PC-9 (cell line): ENCODE measurements at regions not wholly inside any gene's neighbourhood (a gene's known extent, or its start where the extent isn't known, plus 50 kb on each side); places are given as distances from the start of the nearest gene placed in this dataset.

Source experiments
- BruUV-seq: library from RNA; stranded (reverse); fragments of 400-500 nt; replicated peaks from 2 replicates; lab custom pipeline; 2021; lab: Mats Ljungman, UMichigan
- CTCF ChIA-PET: fragments of 300-600 bp; sonication (Branson Sonifier 250); formaldehyde crosslinking; loops from one replicate; lab custom pipeline; 2022; ENCODE audit warnings: antibody characterized with exemption; lab: Charles Lee
- POLR2A ChIA-PET: fragments of 300-600 bp; sonication (Branson Sonifier 250); formaldehyde crosslinking; loops from one replicate; lab custom pipeline; 2022; ENCODE audit warnings: antibody characterized with exemption; ENCODE audit not compliant: unreplicated experiment; lab: Charles Lee
- DNase-seq, 2 experiments: peaks; one replicate each; pipeline versions ENCODE4 v3.0.0 to v3.0.0-alpha.2; 2015 to 2022; ENCODE audit warnings: mixed read lengths in 1 of 2
- H2AFZ ChIP-seq: fragments of 200-600 bp; sonication (generic); 2 replicates; pipeline ENCODE4 v1.8.1; 2017; ENCODE audit warnings: antibody characterized with exemption
- H3F3A ChIP-seq: fragments of 200-600 bp; sonication (generic); 2 replicates; pipeline ENCODE4 v1.8.1; 2017; ENCODE audit warnings: antibody characterized with exemption, mild to moderate bottlenecking, low read depth; ENCODE audit not compliant: insufficient read depth
- H3K27ac ChIP-seq: fragments of 200-600 bp; sonication (generic); 2 replicates; pipeline ENCODE4 v1.6.1; 2016; ENCODE audit warnings: mixed run types
- H3K27me3 ChIP-seq: fragments of 200-600 bp; sonication (generic); 2 replicates; pipeline ENCODE4 v1.6.1; 2016; ENCODE audit warnings: low read depth, mixed run types; ENCODE audit not compliant: insufficient read depth
- H3K36me3 ChIP-seq: fragments of 200-600 bp; sonication (generic); 2 replicates; pipeline ENCODE4 v1.6.1; 2016; ENCODE audit warnings: low read depth, mixed run types
- H3K4me1 ChIP-seq: fragments of 200-600 bp; sonication (generic); replicated peaks from 2 replicates; pipeline ENCODE4 v1.6.1; 2016; ENCODE audit warnings: mixed run types; ENCODE audit not compliant: insufficient read depth
- H3K4me2 ChIP-seq: fragments of 200-600 bp; sonication (generic); 2 replicates; pipeline ENCODE4 v1.6.1; 2017; ENCODE audit warnings: mixed run types
- H3K4me3 ChIP-seq: fragments of 200-600 bp; sonication (generic); 2 replicates; pipeline ENCODE4 v1.6.1; 2016; ENCODE audit warnings: mixed run types
- H3K79me2 ChIP-seq: fragments of 200-600 bp; sonication (generic); 2 replicates; pipeline ENCODE4 v1.6.1; 2017; ENCODE audit warnings: low read depth, mixed run types
- H3K9me2 ChIP-seq: fragments of 200-600 bp; sonication (generic); 2 replicates; pipeline ENCODE4 v1.8.1; 2017; ENCODE audit warnings: mild to moderate bottlenecking; ENCODE audit not compliant: insufficient read depth
- H3K9me3 ChIP-seq: fragments of 200-600 bp; sonication (generic); 2 replicates; pipeline ENCODE4 v1.8.1; 2016; ENCODE audit warnings: low read depth; ENCODE audit not compliant: insufficient read depth
- H4K20me1 ChIP-seq: fragments of 200-600 bp; sonication (generic); 2 replicates; pipeline ENCODE4 v1.8.1; 2017; ENCODE audit not compliant: insufficient read depth
- EZH2 ChIP-seq: fragments of 200-600 bp; sonication (generic); IDR thresholded peaks from 2 replicates; pipeline ENCODE4 v1.8.0; 2017; ENCODE audit warnings: antibody characterized with exemption, low read depth
- intact Hi-C: fragments of 100-400 bp; cut with micrococcal nuclease; formaldehyde crosslinking; loops from one replicate; pipeline ENCODE4 v1.10.0; 2022; ENCODE audit not compliant: unreplicated experiment
- TF ChIP-seq, protein P1 (sequence below): fragments of 200-600 bp; sonication (generic); conservative IDR thresholded peaks from 2 replicates; pipeline ENCODE4 v1.6.1; 2017; ENCODE audit warnings: mixed run types, antibody characterized with exemption, mild to moderate bottlenecking, moderate library complexity

- no peak overlapping the region for H3K4me3 ChIP-seq
- no peaks in the 10 kb centered on the region for H3K9me2 ChIP-seq
- H3K27me3 ChIP-seq = no peaks in the 10 kb centered on the region
- no peak overlapping the region for H3K4me2 ChIP-seq
- H3K79me2 ChIP-seq = no peaks in the 10 kb centered on the region
- H3K36me3 ChIP-seq = no peaks in the 10 kb centered on the region
- peaks cover 8% of the 10 kb centered on the region; the same call in 1 of the 2 replicates for H3K4me1 ChIP-seq
- no peak overlapping the region for H2AFZ ChIP-seq
- TF ChIP-seq EZH2 = no peak
- TF ChIP-seq, protein P1, sequence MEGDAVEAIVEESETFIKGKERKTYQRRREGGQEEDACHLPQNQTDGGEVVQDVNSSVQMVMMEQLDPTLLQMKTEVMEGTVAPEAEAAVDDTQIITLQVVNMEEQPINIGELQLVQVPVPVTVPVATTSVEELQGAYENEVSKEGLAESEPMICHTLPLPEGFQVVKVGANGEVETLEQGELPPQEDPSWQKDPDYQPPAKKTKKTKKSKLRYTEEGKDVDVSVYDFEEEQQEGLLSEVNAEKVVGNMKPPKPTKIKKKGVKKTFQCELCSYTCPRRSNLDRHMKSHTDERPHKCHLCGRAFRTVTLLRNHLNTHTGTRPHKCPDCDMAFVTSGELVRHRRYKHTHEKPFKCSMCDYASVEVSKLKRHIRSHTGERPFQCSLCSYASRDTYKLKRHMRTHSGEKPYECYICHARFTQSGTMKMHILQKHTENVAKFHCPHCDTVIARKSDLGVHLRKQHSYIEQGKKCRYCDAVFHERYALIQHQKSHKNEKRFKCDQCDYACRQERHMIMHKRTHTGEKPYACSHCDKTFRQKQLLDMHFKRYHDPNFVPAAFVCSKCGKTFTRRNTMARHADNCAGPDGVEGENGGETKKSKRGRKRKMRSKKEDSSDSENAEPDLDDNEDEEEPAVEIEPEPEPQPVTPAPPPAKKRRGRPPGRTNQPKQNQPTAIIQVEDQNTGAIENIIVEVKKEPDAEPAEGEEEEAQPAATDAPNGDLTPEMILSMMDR = no peak
- no peaks in the 10 kb centered on the region for H3K9me3 ChIP-seq
- intact Hi-C loops = no loop called here
- ChIA-PET CTCF (no interaction called here), POLR2A (no interaction called here)
- H3F3A ChIP-seq = 0 out of 2 replicates have a peak, but pooled peaks cover 5% of the 10 kb centered on the region
- H3K27ac ChIP-seq = no peak overlapping the region
- no peaks in the 10 kb centered on the region for H4K20me1 ChIP-seq
- no peak for DNase-seq
- no TSS peak for BruUV-seq
These were observed 144.6 kb downstream of the MAIP1 start for GRCh38 chr2:200100027-200100426.

DNA sequence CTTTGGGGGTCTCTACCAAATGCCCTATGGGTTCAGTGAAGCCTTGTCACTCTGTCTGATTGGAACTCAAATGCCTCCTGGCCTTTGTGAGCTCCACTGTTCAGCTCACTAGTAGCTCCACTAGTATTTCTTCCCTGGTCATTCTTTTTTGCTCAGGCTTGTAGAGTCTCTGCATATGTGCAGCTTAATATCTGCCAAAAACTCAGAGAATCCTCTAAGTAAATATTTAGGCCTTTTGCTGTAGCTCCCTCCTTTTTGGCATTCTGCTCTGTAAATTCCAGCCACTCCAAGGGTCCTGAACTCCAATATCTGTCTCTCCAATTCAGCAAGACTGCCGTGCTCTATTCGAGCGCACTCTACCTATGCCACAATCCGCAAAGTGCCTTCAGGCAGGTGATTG, 146.5 kb downstream of the MAIP1 start:
- H4K20me1 ChIP-seq = no peaks in the 10 kb centered on the region
- H3K27me3 ChIP-seq = no peaks in the 10 kb centered on the region
- no TSS peak for BruUV-seq
- CTCF ChIA-PET = interaction anchor here (0.6 kb wide), 1 partner anchor 122 kb away, joined by 3 read pairs; no protein-coding TSS in a partner anchor
- POLR2A ChIA-PET = no interaction called here
- no peaks in the 10 kb centered on the region for H3K79me2 ChIP-seq
- H3K4me3 ChIP-seq = no peak overlapping the region
- H3F3A ChIP-seq = 0 out of 2 replicates have a peak, but pooled peaks cover 5% of the 10 kb centered on the region
- intact Hi-C loops = no loop called here
- no peaks in the 10 kb centered on the region for H3K9me3 ChIP-seq
- H3K4me1 ChIP-seq = peaks cover 8% of the 10 kb centered on the region; the same call in 1 of the 2 replicates
- no peaks in the 10 kb centered on the region for H3K9me2 ChIP-seq
- no peak for DNase-seq
- no peak overlapping the region for H2AFZ ChIP-seq
- no peaks in the 10 kb centered on the region for H3K36me3 ChIP-seq
- no peak overlapping the region for H3K4me2 ChIP-seq
- no peak overlapping the region for H3K27ac ChIP-seq
- TF ChIP-seq, protein P1 = no peak
- TF ChIP-seq EZH2 = no peak

GRCh38 chr2:200102971-200103370, 147.6 kb downstream of the MAIP1 start:
- intact Hi-C loops = no loop called here
- no peak overlapping the region for H3K4me2 ChIP-seq
- H3K27ac ChIP-seq = no peak overlapping the region
- no peaks in the 10 kb centered on the region for H3K79me2 ChIP-seq
- no peaks in the 10 kb centered on the region for H3K9me3 ChIP-seq
- no peaks in the 10 kb centered on the region for H3K9me2 ChIP-seq
- 0 out of 2 replicates have a peak, but pooled peaks cover 5% of the 10 kb centered on the region for H3F3A ChIP-seq
- no peaks in the 10 kb centered on the region for H4K20me1 ChIP-seq
- H3K36me3 ChIP-seq = no peaks in the 10 kb centered on the region
- H3K4me3 ChIP-seq = no peak overlapping the region
- POLR2A ChIA-PET = no interaction called here
- TF ChIP-seq EZH2 = no peak
- TF ChIP-seq, protein P1 = no peak
- CTCF ChIA-PET = no interaction called here
- no peak overlapping the region for H2AFZ ChIP-seq
- BruUV-seq = no TSS peak
- DNase-seq = no peak
- H3K27me3 ChIP-seq = no peaks in the 10 kb centered on the region
- H3K4me1 ChIP-seq = peaks cover 8% of the 10 kb centered on the region; the same call in 1 of the 2 replicates
